HL-60 (cell line): ENCODE measurements at regions not wholly inside any gene's neighbourhood (a gene's known extent, or its start where the extent isn't known, plus 50 kb on each side); places are given as distances from the start of the nearest gene placed in this dataset.
"Not testable (repeated sequence)": the region's sequence is repeated elsewhere in the genome, so short reads cannot be mapped to it uniquely, and the experiment has no call there.

Experiments
- DNase-seq, 2 experiments: peaks; one replicate each; pipeline ENCODE4 v3.0.0-alpha.2; 2010 to 2020; ENCODE audit warnings: low read depth in 1 of 2, low spot score in 1 of 2
- H3K27ac ChIP-seq: fragments of 250-450 bp; sonication (Bioruptor Pico); replicated peaks from 2 replicates; pipeline ENCODE4 v1.5.1; 2020; ENCODE audit warnings: mild to moderate bottlenecking, moderate library complexity
- H3K27me3 ChIP-seq: fragments of 250-450 bp; sonication (Bioruptor Pico); 2 replicates; pipeline ENCODE4 v1.5.1; 2021; ENCODE audit warnings: mild to moderate bottlenecking, moderate library complexity; ENCODE audit not compliant: insufficient read depth, poor library complexity, severe bottlenecking
- H3K4me3 ChIP-seq: replicated peaks from 2 replicates; pipeline ENCODE4 v1.5.1; 2011; ENCODE audit warnings: mild to moderate bottlenecking, control low read depth, low read length; ENCODE audit not compliant: insufficient read depth
- GABPA ChIP-seq: IDR thresholded peaks from 2 replicates; pipeline ENCODE4 v1.6.1; 2012; ENCODE audit warnings: low read depth
- POLR2AphosphoS5 ChIP-seq: IDR thresholded peaks from 2 replicates; pipeline ENCODE4 v1.6.1; 2012; ENCODE audit warnings: low read depth
- REST ChIP-seq: IDR thresholded peaks from 2 replicates; pipeline ENCODE4 v1.6.1; 2012; ENCODE audit warnings: low read depth; ENCODE audit not compliant: insufficient replicate concordance
- SPI1 ChIP-seq: IDR thresholded peaks from 2 replicates; pipeline ENCODE4 v1.6.1; 2012; ENCODE audit warnings: low read depth, mild to moderate bottlenecking, borderline replicate concordance
- TF ChIP-seq, protein P1 (sequence below): IDR thresholded peaks from one replicate; pipeline ENCODE4 v1.5.1; 2011; ENCODE audit warnings: low read length, control low read depth, inconsistent platforms; ENCODE audit not compliant: insufficient read depth

DNA sequence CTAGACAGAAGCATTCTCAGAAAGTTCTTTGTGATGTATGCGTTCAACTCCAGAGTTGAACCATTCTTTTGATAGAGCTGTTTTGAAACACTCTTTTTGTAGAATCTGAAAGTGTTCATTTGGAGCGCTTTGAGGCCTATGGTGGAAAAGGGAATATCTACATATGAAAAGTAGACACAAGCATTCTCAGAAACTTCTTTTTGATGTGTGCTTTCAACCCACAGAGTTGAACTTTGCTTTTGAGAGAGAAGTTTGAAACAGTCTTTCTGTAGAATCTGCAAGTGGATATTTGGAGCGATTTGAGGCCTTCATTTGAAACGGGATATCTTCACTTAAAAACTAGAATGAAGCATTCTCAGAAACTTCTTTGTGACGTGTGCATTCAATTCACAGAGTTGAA is 582.6 kb upstream of the ZNF337 start:
- no peak overlapping the region for H3K27ac ChIP-seq
- no peaks in the 10 kb centered on the region for H3K27me3 ChIP-seq
- TF ChIP-seq, protein P1, sequence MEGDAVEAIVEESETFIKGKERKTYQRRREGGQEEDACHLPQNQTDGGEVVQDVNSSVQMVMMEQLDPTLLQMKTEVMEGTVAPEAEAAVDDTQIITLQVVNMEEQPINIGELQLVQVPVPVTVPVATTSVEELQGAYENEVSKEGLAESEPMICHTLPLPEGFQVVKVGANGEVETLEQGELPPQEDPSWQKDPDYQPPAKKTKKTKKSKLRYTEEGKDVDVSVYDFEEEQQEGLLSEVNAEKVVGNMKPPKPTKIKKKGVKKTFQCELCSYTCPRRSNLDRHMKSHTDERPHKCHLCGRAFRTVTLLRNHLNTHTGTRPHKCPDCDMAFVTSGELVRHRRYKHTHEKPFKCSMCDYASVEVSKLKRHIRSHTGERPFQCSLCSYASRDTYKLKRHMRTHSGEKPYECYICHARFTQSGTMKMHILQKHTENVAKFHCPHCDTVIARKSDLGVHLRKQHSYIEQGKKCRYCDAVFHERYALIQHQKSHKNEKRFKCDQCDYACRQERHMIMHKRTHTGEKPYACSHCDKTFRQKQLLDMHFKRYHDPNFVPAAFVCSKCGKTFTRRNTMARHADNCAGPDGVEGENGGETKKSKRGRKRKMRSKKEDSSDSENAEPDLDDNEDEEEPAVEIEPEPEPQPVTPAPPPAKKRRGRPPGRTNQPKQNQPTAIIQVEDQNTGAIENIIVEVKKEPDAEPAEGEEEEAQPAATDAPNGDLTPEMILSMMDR: no peak
- TF ChIP-seq REST: no peak
- TF ChIP-seq GABPA: no peak
- no peak for TF ChIP-seq SPI1
- no peak for DNase-seq
- no peak overlapping the region for H3K4me3 ChIP-seq

DNA sequence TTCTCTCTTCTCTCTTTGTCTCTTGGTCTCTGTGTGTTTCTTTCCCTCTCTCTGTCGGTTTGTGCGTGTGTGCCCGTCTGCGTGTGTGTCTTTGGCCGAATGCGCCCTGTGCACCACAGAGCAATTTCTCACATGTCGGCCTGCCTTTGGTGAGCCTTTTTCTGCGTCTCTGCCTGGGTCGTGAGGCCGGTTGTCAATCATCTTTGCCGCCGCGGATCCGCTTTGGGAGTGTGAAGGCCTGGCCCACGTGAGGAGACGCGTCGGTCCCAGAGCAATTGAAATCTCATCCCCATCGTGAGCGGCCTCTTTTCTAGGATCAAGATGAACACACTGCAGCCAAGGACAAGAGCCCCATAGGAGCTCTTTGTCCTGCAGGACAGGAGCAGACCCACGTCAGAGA is 580.7 kb upstream of the ZNF337 start:
- DNase-seq: no peak
- TF ChIP-seq, protein P1: no peak
- TF ChIP-seq POLR2AphosphoS5: no peak
- TF ChIP-seq SPI1: no peak
- no peak for TF ChIP-seq GABPA
- no peak for TF ChIP-seq REST

DNA sequence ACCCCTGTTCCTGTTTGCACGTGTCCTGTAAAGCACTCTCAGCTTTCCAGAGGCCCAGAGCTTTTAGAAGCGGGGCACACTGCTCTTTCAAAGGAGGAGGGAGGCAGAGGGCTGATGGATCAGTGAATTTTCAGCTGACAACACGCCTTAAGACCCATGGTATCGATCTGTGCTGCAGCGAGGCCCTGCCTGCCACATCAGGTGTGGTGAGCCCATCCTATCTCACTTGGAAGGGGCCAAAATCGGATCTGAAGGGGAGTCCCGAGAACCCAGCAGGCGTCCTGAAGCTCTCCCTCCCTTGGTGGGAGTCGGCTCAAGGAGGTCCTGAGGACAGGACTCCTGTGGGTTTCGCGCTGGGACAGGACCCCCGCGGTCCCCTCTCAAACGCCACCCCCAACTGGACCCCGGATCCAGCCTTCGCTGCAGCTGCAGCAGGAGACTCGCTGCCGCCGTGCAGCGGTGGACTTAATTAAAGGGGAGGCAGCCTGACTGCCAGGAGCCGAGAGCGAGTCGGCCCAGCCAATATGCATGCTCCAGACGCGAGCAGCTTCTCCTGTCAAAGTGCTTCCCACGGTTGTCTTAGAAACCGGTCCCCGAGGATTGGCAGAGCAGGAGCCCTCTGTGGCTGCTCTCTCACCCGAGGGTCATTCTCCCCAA is 580.0 kb upstream of the ZNF337 start:
- no peak overlapping the region for H3K4me3 ChIP-seq
- no peaks in the 10 kb centered on the region for H3K27me3 ChIP-seq
- no peak for DNase-seq
- no peak for TF ChIP-seq GABPA
- TF ChIP-seq POLR2AphosphoS5: no peak
- TF ChIP-seq SPI1: no peak
- TF ChIP-seq, protein P1: no peak
- no peak for TF ChIP-seq REST
- H3K27ac ChIP-seq: no peak overlapping the region

More for the DNA sequence above, 580.7 kb upstream of the ZNF337 start:
- H3K4me3 ChIP-seq: no peak overlapping the region
- H3K27ac ChIP-seq: no peak overlapping the region
- no peaks in the 10 kb centered on the region for H3K27me3 ChIP-seq

DNA sequence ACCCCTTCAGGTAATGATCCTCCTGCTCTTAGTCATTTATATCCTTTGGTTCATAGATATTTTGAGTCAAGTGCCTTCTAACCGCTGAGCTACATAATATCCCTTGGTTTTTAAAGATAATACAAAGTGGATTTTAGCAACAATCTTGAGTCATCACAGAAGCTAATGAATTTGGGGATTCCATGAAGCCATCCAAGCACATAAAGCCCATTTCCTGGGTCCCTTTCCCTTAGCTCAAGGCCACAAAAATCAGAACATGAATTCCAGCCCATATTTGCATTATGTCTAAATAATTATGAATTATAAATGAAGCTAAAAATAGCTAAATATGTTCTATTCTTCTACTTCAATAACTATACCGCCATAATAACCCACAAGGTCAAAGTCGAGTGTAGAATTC is 572.1 kb upstream of the ZNF337 start:
- not testable (repeated sequence) for H3K27me3 ChIP-seq, H3K4me3 ChIP-seq, DNase-seq, H3K27ac ChIP-seq

DNA sequence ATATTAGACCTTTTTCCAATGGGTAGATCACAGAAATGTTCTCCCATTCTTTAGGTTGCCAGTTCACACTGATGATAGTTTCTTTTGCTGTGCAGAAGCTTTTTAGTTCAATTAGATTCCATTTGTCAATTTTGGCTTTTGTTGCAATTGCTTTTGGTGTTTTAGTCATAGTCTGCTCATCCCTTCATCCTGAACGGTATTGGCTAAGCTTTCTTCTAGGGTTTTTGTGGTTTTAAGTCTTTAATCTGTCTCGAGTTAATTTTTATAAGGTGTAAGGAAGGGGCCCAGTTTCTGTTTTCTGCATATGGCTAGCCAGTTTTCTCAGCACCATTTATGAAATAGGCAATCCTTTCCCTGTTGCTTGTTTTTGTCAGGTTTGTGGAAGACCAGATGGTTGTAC is 564.3 kb upstream of the ZNF337 start:
- H3K27me3 ChIP-seq, H3K27ac ChIP-seq, H3K4me3 ChIP-seq, DNase-seq: not testable (repeated sequence)

- not testable (repeated sequence) for H3K27ac ChIP-seq, H3K4me3 ChIP-seq, DNase-seq, H3K27me3 ChIP-seq
Measured at GRCh38 chr20:26252311-26252975, 555.8 kb upstream of the ZNF337 start.
